Stimulated activated CD8-positive, alpha-beta memory T cell treated with anti-CD3 and anti-CD28 coated beads, Interleukin-4, amount 100 ng/mL, for 1 hour (primary cell): ENCODE measurements at regions not wholly inside any gene's neighbourhood (a gene's known extent, or its start where the extent isn't known, plus 50 kb on each side); places are given as distances from the start of the nearest gene placed in this dataset.

Source experiments
- DNase-seq, 2 donors: peaks; one replicate each; pipeline ENCODE4 v3.0.0-alpha.2; 2020; ENCODE audit warnings: low read depth in 2 of 2, low spot score in 1 of 2

DNA sequence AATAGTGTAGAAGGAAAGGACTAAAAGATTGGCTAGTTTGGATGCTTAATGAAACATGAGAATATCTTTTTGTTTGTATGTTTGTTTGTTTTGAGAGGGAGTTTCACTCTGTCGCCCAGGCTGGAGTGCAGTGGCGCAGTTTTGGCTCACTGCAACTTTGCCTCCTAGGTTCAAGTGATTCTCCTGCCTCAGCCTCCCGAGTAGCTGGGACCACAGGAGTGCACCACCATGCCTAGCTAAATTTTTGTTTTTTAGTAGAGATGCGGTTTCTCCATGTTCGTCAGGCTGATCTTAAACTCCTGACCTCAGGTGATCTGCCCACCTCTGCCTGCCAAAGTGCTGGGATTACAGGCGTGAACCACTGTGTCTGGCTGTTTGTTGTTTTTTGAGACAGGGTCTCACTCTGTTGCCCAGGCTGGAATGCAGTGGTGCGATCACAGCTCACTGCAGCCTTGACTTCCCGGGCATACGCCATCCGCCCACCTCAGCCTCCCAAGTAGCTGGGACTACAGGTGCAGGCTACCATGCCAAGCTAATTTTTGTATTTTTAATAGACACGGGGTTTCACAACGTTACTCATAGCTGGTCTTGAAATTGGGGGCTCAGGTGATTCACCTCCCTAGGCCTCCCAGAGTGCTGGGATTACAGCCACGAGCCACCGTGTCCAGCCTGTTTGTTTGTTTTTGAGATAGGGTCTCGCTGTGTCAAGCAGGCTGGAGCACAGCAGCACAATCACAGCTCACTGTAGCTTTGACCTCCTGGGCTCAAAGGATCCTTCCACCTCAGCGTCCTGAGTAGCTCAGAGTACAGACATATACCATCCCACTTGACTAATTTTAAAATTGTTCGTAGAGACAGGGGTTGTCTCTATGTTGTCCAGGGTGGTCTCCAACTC, 209.2 kb downstream of the MYCN start:
- no peak for DNase-seq

DNA sequence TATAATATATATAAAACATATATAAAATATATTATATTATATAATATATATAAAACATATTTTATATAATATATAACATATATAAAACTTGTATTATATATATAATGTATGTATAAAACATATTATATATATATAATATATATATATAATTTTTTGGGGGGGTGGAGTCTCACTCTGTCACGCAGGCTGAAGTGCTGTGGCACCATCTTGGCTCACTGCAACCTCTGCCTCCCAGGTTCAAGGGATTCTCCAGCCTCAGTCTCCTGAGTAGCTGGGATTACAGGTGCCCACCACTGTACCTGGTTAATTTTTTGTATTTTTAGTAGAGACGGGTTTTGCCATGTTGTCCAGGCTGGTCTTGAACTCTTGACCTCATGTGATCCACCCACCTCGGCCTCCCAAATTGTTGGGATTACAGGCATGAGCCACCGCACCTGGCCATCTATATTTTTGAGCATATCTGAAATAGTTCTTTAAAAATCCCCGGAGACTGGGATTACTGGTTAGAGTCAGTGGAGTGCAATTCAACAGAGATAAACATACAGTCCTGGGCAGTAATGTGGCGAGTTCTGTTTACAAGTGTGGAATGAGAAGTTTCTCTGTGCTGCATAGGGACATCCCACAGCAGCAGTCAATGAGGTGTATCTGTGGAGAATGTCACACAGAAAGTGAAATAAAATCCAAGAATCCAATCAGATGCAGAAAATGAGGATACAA, 208.4 kb downstream of the MYCN start:
- DNase-seq, result no peak

DNA sequence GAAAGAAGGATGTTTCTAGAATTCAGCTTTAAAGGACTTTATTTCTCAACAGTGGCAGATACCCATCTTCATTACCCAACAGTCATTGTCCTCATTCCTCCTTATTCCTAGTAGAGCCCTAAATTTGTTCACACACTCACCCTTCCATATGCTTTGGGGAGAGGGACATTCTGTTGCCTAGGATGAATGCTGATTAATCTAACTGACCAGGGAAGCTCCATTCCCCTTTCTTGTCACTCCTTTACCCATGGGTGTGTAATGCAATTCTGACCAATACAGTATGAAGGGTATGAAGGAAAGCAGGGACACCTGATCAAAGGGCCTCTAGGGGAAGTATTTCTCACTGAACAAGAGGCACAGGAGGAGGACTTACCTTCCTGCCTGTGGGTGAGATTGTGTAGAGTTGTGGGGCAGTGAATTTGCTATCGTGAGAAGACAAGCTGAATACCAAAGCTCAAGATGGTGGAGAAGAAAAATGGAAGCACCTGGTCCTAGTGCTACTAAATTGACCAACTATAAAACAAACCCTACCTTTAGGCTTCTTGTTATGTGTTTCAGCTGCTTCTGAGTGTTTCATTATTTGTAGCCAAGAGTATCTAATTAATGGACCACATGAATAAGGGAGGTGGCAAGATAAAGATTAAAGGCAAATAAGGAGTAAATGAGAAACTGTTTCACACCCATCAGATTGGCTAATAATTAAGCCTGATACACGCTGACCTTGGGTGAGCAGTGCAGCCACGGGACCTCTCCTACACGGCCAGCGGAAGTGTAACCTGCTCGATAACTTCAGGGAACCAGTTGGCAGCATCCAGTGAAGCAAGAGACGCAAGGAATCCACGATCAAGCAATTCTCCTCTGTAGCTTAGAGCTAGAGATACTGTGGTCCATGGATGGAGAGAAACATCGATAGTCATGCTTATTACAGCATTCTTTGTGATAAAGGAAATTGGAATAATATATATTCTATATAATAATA, 202.3 kb downstream of the MYCN start:
- DNase-seq, result no peak

DNA sequence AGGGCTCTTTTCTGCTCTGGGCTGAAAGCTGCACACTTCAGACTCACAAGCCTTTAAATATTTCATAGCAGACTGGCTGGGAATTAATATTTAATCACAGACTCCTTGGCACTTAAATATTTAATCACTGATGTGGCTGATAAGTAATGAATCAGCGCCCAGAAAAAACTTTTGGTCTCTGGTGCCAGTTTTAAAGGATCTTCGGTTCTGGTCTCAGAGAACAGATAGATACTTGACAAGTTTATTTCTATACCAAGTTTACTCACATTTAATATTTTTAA, 201.2 kb downstream of the MYCN start:
- no peak for DNase-seq

DNA sequence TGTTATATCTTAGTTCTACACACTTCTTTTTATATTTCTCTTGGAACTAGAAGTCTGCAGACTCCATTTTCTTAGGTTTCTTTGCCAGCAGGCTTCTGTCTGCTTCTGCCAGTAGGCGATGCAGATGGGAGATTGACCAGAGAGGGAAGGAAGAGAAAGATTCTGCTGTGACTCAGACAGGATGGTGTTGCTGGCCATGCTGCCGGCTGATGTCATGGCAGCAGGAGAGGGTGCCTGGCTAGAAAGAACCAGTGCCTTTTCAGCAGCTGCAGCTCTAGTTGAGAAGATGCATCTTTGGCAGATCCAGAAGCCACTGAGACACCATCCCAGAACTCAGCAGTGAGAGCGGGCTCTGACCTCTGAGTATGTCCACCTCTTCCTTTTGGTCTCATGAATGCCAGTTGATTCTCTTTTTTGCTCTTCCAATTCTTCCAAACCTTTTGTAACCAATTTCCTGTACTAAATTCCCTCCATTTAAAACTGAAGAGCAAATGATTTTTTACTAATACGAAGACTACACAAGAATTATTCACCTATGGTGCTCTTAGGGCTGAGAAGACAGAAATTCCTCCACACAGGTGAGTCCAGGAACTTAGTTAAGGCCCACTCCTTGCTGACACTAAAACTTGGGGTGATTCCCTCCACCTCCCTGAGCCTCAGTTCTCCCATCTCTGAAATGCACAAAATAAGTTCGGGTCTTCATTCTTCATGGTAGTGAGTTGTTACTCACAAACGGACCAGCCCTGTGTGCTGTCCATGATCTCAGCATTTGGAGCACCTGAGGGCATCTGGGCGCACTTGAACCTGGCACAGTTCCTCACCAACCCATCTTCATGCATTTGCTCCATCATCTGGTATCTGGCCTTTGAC, 200.7 kb downstream of the MYCN start:
- no peak for DNase-seq

DNA sequence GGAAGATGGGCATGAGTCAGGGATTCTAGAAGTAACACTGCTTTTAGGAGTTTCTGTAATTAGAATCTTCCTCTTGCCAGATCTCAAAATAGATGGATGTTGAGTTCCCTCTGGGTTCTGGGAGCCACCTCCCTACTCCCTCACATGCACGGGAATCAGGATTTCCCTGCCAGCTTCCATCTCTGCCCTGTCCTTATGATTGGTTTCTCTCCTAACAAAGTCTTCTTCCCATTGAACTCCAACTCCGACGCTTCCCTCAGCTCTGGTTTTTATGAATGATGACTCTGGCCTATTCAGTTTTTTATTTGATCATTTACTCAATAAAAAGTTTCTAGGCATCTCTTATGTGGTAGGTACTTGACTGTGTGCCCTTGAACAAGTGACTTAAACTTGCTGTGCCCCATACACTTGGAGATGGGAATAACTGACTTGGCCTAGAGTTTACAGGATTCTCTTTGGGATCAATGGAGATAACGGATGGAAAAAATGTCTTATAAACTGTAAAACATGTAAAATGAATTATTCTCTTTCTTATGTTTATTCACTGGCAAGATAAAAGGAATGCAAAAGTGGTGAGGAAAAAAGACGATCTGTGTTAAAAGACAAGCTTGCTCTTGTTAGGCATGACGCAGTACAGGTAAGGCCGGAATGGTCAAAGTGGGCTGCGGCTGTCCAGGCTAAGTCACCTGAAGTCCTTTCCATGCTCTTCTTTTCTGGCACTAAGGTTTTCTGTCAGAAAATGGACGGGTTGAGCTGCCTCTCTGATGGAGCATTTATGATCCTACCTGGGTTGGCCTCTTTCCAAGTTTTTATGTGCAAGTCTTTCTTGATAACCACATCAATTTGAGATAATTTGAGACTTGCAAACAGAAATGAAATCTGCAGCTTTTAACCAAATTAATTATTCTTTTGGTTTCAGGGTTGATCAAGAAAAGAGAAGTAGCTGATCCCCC, 199.6 kb downstream of the MYCN start:
- DNase-seq, result no peak

DNA sequence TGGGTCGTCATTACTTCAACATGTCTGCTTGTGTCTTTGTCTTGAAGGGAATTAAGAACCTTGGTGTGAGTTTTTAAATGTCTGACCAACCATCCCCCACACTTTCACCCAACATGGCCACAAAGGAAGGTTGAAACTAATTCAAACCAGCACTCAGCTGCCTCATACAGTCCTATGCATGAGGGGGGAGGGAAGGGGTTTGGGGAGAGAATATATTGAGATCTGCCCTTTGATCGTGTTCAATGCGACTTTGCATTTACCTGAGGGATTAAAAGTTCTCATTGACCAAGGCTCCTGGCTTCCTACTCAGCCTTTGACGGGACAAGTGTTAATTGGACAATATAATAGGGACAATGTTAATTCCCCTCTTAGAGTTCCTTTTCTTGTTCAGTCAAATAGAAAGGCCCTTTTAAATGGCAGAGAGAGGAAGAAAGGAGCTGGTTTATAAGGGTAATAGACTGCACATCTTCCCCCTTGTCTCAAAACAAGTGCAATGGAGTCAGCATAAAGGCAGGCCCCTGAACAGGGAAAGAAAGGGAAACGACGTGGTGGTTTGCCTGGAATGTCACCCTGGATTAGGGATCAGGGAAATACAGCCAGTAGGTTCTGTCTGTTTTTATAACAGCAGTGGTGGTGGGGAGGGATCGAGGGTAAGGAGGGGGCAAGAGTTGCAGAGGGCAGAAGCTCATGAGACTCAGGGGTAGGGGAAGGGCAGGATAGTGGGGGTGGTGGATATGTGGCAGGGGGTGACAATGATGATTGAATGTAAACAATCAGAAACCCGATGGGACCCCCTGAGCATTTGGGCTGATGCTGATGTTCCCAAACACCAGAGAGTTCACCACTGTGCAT, 198.7 kb downstream of the MYCN start:
- no peak for DNase-seq

DNA sequence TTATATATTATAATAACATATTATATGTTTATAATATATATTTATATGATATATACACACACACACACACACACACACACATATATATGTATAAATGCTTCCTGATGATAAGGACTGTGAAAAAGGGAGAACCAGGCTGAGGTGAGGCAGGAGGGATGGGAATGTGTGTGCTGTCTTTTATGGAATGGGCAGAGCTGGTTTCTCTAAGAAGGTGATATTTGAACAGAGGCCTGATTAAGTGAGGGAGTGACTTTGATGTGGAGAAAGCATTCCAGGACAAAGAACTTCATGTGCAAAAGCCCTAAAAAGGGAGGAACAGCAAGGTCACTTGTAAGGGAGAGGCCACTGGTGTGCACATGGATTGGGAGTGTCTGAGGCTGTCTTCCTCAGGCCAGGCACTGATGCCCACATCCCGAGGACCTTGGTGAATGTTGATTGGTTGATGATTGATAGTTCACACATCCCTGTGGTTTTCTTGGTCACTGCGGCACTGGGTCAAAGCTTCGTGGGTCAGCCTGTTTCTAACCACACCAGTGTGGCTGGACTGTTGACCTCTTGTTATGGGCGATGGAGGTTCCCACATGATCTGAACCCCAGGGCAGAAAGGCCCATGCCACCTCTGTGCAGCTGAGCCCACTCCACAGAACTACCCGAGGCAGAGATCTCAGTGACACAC, 196.9 kb downstream of the MYCN start:
- no peak for DNase-seq

DNA sequence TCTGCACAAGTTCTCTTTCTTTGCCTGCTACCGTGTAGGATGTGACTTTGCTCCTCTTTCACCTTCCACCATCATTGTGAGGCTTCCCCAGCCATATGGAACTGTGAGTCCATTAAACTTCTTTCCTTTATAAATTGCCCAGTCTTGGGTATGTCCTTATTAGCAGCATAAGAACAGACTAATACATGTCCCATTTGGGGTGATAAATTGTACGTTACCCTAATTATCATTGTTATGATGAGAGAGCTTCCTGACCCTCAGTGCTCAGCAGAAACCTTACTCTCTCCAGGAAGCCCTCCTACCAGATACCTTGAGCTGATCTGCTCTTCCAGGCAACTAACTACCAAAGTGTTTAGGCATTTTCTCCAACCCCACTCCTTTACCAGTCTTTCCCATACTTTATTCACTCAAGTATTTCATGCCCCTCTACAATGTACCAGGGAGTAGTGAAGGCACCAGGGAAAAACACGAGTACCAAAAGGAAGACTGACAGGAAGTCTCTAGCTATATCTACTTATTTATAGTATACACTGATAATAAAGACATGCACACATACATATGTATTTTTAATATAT, 196.2 kb downstream of the MYCN start:
- DNase-seq, result no peak

DNA sequence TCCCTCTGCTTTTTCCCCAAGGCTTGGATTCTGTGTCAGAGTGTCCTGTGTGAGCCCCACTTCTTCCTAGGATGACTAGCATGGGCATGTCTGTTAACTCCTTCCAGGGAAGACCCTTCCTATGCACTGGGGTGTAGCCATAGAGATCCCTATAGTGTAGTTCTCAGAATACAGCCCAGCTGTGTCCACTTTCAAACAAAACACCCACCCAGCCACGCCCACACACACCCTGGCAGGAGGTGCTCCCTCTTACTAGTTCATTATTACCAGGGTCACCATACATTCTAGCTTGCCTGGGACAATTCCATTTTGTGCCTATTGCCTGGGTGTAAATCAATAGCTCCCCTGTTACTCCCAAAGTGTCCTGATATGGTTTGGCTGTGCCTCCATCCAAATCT, 195.6 kb downstream of the MYCN start:
- DNase-seq, result no peak

DNA sequence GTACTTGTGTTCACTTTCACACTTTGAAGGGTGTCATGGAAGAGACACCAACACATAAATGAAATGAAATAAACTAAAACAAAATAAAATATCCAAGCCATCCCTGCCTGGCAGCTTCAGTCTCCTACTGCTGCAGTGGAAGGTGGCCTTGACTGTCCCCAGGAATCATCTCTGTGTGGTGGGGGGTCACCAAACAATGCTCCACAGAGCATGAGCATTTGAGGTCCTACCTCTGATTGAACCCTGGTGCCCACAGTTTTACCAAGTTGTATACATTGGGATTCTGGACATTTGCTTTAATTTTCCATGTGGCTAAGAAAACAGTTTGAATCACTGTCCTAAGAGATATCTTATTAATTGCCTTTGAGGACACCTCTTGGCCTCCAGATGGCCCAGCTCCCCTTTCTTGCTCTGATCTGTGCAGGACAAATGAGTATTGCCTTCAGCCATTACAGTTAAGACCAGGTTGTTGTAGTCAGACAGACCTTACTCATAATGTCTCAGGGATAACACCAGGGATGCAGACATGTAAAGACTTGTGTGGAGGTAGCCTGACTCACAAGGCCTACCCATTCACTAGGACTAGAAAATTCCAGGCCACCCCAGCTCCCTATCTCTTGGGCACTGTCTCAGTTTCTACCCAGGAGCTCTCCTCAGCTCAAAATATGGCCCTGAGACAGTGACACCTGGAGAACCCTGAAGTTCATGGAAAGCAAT, 195.0 kb downstream of the MYCN start:
- DNase-seq, result no peak

DNA sequence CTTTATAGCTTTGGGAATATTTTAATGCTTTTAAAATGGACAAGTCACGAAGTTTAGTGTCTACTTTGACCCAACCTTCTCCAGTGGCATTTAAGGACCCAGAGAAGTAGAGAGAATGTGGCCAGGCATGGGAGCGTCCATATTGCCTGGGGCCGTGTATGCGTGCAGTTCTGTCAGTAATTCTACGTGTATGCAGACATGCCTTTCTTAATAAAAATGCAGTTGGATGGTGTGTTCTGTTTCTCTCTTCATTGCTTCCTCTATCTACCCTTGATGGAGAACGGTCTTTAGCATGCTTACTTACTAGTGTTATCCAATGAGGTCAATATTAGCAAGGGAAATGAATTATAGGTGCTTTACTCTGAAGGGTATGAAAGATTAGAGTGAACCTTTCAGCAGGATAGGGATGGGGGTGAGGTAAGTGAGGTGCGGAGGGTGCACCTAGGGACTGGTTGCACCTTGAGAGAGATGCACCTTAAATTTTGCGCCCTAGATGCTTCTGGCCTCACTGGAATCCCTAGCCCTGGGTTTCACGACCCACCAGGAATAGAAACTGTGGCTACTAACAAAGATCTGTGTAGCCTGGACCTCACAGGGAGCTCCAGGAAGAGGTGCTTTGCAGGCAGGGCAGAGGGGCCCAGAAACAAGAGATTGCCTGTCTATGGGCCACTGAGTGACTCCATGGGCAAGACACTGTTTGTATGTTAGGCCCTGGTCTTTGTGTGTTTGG, 194.3 kb downstream of the MYCN start:
- DNase-seq, result no peak

DNA sequence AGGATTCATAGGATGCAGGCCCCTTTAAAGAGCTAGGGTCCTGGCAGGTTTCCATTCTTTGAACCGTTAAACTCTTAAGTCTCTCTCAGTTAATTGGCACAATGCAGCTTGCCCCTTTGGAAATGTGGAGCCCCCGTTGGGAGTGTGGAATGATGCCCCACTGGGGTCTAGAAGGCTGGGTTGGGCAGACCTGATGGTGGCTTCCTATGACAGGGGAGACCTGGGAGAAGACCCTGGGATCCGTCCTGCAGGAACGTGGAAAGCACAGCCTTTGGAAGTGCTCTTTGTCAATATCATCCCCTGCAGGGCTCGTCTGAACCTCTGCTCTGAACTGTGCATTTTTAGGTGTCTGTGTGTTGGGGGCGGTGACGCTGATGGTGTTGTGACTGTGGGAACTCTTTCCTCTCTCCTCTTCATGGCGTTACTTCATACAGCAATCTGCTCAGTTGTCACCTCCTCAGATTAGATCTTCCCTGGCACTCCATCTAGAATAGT, 190.6 kb downstream of the MYCN start:
- DNase-seq, result no peak

DNA sequence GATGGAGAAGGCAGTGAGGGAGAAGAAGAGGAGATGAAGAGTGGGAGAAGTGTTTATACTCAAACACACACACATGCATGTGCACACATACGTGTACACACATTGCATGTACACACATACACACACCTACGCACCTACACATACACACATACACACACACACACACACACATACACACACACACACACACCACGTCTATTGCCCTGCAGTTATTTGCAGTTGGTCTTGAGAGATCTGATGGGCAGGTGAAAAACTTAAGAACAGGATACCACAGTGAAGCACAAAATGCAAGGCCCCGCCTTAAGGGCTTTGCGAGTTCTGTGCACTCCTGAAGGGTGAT, 190.2 kb downstream of the MYCN start:
- no peak for DNase-seq

DNA sequence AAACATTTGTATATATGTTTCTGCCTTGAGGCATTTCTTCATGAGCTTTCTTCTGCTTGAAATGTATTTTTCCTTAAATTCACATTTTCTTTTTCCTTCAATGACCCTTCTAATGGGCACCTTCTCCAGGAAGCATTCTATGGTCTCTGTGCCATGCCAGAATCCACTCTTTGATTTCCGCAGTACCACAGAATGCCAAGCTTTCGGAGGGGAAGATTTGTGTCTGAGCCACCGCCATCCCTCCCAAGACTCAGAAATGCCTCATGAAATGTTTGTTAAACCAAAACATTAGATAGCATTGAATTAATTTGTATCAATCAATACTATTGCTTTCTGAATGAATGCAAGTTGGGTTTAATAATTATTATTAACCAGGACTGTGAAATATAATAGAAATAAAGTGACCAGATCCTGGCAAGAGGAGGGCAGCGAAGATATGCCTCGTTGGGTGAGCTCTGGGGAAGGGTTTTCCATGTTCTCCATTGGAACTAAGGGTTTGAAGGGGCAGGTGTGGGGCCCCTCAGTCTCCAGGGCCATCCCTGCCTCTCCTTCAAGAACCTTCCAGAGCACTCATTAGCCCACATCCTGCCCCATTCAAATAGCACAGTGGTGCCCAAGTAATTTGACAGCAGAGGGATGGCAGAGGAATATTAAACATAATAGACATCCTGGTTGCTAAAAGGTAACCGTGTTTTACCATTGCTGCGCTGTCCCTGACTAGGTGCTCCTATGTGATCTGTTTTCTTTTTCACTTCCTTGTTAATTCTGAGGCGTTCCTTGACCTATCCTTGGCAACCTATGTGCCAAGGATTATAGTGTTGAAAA, 189.6 kb downstream of the MYCN start:
- no peak for DNase-seq
